ENCODE measurements at regions not wholly inside any gene's neighbourhood (a gene's known extent, or its start where the extent isn't known, plus 50 kb on each side); places are given as distances from the start of the nearest gene placed in this dataset.
"Not testable (repeated sequence)": the region's sequence is repeated elsewhere in the genome, so short reads cannot be mapped to it uniquely, and the experiment has no call there.

GRCh38 chr9:42420324-42420723, 236.9 kb downstream of the SPATA31A6 start:
- not testable (repeated sequence) for TF ChIP-seq CTCF, POLR2A (IDR thresholded peaks at IDR 0.05)

Measured in breast epithelium (tissue), 3 donors.